ENCODE measurements at regions not wholly inside any gene's neighbourhood (a gene's known extent, or its start where the extent isn't known, plus 50 kb on each side); places are given as distances from the start of the nearest gene placed in this dataset.

DNA sequence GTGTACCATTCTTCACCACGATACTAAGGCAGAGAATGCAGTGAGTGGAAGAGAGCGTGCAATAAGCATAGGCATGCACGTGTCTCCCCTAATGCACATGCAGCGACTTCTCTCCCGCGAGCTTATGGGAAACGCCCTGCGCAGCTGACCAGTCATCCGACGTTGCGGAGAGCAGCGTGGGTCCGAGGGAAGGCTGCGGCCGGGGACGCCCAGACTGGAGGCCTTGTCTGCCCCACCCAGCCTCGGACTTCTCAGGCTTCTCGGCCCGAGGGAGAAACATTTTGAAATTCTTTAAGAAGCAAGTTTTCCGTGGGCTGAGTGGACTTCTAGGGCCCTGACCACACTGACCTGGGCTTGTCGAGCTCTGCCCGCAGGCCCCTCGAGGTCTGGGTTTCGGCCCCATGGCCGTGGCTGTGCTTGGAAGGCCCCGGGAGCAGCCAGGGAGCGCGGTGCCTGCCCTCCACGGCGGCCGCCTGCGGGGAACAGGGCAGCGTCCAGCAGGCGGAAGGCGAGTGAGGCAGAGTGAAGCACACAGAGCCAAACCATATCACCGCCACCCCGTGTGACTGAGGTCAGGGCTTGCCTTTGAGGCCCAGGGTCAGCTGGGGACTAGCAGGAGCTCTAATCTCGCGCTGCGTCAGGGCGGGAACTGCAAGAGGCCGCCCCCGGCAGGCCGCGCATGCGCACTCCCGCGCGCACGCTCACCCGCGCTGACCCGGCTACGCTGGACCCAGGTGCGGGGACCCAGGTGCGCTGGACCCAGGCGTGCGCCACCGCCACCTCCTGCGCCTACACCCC, 60.0 kb upstream of the IRX1 start:
- no peak for TF ChIP-seq POLR2A (IDR thresholded peaks at IDR 0.05)
- TF ChIP-seq, protein P1, sequence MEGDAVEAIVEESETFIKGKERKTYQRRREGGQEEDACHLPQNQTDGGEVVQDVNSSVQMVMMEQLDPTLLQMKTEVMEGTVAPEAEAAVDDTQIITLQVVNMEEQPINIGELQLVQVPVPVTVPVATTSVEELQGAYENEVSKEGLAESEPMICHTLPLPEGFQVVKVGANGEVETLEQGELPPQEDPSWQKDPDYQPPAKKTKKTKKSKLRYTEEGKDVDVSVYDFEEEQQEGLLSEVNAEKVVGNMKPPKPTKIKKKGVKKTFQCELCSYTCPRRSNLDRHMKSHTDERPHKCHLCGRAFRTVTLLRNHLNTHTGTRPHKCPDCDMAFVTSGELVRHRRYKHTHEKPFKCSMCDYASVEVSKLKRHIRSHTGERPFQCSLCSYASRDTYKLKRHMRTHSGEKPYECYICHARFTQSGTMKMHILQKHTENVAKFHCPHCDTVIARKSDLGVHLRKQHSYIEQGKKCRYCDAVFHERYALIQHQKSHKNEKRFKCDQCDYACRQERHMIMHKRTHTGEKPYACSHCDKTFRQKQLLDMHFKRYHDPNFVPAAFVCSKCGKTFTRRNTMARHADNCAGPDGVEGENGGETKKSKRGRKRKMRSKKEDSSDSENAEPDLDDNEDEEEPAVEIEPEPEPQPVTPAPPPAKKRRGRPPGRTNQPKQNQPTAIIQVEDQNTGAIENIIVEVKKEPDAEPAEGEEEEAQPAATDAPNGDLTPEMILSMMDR (IDR thresholded peaks at IDR 0.05): no peak
- Histone ChIP-seq H3K36me3 (no peaks in the 10 kb centered on the region), H3K4me1 (no peaks in the 10 kb centered on the region), H3K4me3 (no peak overlapping the region), H3K27ac (no peak overlapping the region), H3K27me3 (no peaks in the 10 kb centered on the region), H3K9me3 (no peaks in the 10 kb centered on the region)
- no peak for DNase-seq
- intact Hi-C loops (cut with DNase I; ENCODE audit: low total_unique reads): no loop called here

DNA sequence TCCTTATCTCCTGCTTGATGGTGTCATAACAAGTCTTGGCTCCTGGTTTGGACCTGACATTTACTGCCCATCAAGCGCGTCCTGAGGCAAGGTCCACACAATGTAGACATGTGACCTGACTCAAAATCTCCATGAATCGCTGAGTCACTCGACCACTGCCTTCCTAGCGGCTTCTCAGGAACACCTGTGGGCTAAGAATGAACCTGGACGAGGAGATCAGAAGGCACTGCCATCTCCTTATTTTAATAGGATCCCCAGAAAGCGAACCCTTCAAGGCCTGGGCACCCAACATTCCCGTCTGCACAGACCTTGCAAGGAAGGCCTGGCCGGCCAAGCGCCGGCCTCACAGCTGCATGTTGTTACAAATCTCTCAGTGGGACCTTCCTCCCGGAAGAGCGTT, 60.6 kb upstream of the IRX1 start:
- Histone ChIP-seq H3K4me3 (no peak overlapping the region), H3K27ac (no peak overlapping the region), H3K9me3 (no peaks in the 10 kb centered on the region), H3K4me1 (no peaks in the 10 kb centered on the region), H3K27me3 (no peaks in the 10 kb centered on the region), H3K36me3 (no peaks in the 10 kb centered on the region)
- no peak for DNase-seq
- TF ChIP-seq POLR2A (IDR thresholded peaks at IDR 0.05): no peak
- TF ChIP-seq, protein P1 (IDR thresholded peaks at IDR 0.05): no peak
- intact Hi-C loops (cut with DNase I; ENCODE audit: low total_unique reads): no loop called here

DNA sequence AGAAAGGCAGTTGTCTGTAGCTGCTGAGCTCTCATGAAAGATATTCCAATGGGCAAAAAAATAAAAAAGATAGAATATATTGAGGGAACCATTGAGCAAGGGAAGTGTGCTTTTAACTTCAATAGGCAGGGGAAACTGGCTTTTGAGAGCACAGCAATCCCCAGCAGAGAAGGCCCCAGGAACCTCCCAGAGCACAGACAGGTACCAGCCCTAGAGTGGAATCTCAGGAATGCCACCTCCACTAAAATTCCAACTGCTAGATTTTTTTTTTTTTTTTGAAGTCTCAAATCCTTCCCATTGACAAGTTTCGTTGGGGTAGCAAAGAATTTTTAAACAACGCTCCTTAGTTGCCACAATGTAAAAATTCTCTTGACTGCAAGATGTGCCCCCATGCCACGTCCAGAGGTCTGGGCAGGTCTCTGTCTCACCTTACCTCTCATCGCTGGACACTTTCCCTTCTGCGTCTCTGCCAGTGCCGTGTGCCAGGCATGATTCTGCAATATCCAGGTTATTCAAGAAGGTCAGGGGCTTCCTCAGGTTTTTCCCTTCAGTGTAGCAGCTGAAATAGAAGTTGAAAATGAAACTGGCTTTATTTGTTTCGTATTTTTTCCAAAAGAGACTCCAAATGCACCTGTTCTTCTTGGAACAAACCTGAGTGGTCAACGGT, 64.2 kb upstream of the IRX1 start:
- Histone ChIP-seq H3K27me3 (no peaks in the 10 kb centered on the region), H3K36me3 (no peaks in the 10 kb centered on the region), H3K4me3 (no peak overlapping the region), H3K9me3 (no peaks in the 10 kb centered on the region), H3K4me1 (no peaks in the 10 kb centered on the region), H3K27ac (no peak overlapping the region)
- intact Hi-C loops (cut with DNase I; ENCODE audit: low total_unique reads): no loop called here
- no peak for DNase-seq
- TF ChIP-seq, protein P1 (IDR thresholded peaks at IDR 0.05): no peak
- no peak for TF ChIP-seq POLR2A (IDR thresholded peaks at IDR 0.05)

DNA sequence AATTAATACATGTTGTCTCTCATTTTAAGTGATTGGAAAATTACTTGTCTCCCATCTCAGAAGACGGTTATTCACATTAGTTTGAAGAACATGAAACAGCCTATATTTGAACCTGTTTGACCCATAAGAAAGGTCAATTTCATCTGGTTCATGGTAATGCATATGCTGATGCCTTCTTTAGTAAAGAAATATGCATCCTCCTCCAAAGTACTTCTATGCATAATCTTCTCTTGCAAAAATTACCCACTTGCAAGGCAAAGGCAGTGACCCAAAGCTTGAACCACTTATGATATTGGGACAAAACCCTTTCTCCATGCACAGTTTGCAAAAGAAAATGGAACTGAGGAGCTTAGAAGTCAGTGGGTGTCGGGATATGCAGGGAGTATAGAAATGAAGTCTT, 65.4 kb upstream of the IRX1 start:
- Histone ChIP-seq H3K27me3 (no peaks in the 10 kb centered on the region), H3K27ac (no peak overlapping the region), H3K4me3 (no peak overlapping the region), H3K36me3 (no peaks in the 10 kb centered on the region), H3K9me3 (no peaks in the 10 kb centered on the region), H3K4me1 (no peaks in the 10 kb centered on the region)
- intact Hi-C loops (cut with DNase I; ENCODE audit: low total_unique reads): no loop called here
- no peak for DNase-seq
- TF ChIP-seq, protein P1 (IDR thresholded peaks at IDR 0.05): no peak
- TF ChIP-seq POLR2A (IDR thresholded peaks at IDR 0.05): no peak

DNA sequence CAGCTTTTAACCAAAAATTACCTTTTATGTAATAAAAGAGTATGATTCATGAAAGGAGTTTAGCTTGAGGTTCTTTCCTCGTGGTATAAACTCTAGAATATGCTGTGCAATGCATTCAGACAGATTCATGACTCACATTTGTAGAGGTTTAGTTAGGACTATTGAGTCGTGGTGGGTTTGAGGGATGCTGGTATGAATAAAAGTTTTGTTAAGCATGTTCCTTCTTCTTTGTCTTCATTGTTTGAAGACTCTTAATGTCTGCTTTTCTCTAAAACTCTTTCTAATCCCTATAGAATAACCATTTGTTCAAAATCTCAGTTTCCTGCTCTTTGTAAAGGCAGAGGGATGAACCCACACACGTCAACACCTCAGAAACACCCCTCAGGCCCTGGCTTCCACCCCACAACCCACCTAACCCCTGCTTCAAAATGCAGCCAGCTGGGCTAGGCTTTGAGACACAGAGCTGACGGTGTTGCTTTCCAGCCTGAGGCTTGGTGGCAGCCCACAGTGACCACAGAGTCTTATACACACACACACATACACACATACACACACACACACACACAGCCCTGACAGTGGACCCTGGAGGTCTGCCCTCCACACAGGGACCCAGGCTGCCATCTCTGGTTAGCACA, 69.0 kb upstream of the IRX1 start:
- Histone ChIP-seq H3K4me1 (no peaks in the 10 kb centered on the region), H3K36me3 (no peaks in the 10 kb centered on the region), H3K9me3 (no peaks in the 10 kb centered on the region), H3K4me3 (no peak overlapping the region), H3K27ac (no peak overlapping the region), H3K27me3 (no peaks in the 10 kb centered on the region)
- intact Hi-C loops (cut with DNase I; ENCODE audit: low total_unique reads): no loop called here
- no peak for DNase-seq
- TF ChIP-seq, protein P1 (IDR thresholded peaks at IDR 0.05): no peak
- TF ChIP-seq POLR2A (IDR thresholded peaks at IDR 0.05): no peak
